Activated B cell treated with CpG ODN at 0.5 μM for 24 hours (primary cell): ENCODE measurements at regions not wholly inside any gene's neighbourhood (a gene's known extent, or its start where the extent isn't known, plus 50 kb on each side); places are given as distances from the start of the nearest gene placed in this dataset.

Source experiments
- ATAC-seq: fragments of 200-7000 bp; cut with Tn5 transposase; one replicate; pipeline ENCODE4 v1.10.0; 2021; ENCODE audit warnings: low read depth, mild to moderate bottlenecking, moderate library complexity
- CTCF ChIA-PET: fragments of 350-600 bp; sonication (Branson Sonifier 250); formaldehyde crosslinking; loops from one replicate; lab custom pipeline; 2021; ENCODE audit warnings: antibody characterized with exemption; lab: Charles Lee
- POLR2A ChIA-PET: fragments of 350-600 bp; sonication (Branson Sonifier 250); formaldehyde crosslinking; loops from one replicate; lab custom pipeline; 2021; ENCODE audit warnings: antibody characterized with exemption; lab: Charles Lee
- DNase-seq: peaks from one replicate; pipeline ENCODE4 v3.0.0; 2022
- H3K27ac Mint-ChIP-seq: one replicate; pipeline ENCODE4 v1.8.0; 2020; ENCODE audit warnings: mixed read lengths
- H3K27me3 Mint-ChIP-seq: one replicate; pipeline ENCODE4 v1.8.0; 2021; ENCODE audit warnings: mixed read lengths
- H3K36me3 Mint-ChIP-seq: one replicate; pipeline ENCODE4 v1.8.0; 2021; ENCODE audit warnings: low read depth, mixed read lengths
- H3K4me1 Mint-ChIP-seq: one replicate; pipeline ENCODE4 v1.8.0; 2021; ENCODE audit warnings: mixed read lengths
- H3K4me3 Mint-ChIP-seq: one replicate; pipeline ENCODE4 v1.8.0; 2020; ENCODE audit warnings: mild to moderate bottlenecking, mixed read lengths
- H3K9me3 Mint-ChIP-seq: one replicate; pipeline ENCODE4 v1.8.0; 2020; ENCODE audit warnings: mixed read lengths
- intact Hi-C: fragments of 100-400 bp; cut with micrococcal nuclease; formaldehyde crosslinking; loops from one replicate; pipeline ENCODE4 v1.15.1; 2024
- TF ChIP-seq, protein P1 (sequence below): fragments of 200-600 bp; IDR thresholded peaks from one replicate; pipeline ENCODE4 v1.8.0; 2022; ENCODE audit warnings: antibody characterized with exemption, mild to moderate bottlenecking

DNA sequence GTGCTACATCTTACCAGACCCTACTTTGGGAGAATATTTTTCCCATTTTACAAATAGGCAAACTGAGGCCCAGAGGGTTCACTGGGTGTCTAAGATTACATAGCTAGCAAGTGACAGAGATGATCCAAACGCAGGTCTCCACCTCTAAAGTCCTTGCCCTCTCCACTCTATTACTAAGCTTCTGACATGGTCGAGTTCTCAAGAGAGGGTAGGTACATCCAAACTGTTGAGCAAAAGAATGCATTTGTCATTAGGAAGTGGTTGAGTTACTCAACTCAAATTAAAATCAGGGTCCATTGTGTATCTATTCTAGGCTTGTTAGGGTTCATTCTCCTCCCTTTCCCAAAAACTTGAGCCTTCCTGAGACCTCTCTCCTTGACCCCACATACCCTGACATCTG lies 680.6 kb upstream of the FANCL start:
- Mint-ChIP-seq H3K9me3 (no peaks in the 10 kb centered on the region), H3K27me3 (peaks cover 4% of the 10 kb centered on the region), H3K4me1 (no peaks in the 10 kb centered on the region), H3K36me3 (no peaks in the 10 kb centered on the region), H3K4me3 (no peak overlapping the region), H3K27ac (no peak overlapping the region)
- POLR2A ChIA-PET: no interaction called here
- TF ChIP-seq, protein P1, sequence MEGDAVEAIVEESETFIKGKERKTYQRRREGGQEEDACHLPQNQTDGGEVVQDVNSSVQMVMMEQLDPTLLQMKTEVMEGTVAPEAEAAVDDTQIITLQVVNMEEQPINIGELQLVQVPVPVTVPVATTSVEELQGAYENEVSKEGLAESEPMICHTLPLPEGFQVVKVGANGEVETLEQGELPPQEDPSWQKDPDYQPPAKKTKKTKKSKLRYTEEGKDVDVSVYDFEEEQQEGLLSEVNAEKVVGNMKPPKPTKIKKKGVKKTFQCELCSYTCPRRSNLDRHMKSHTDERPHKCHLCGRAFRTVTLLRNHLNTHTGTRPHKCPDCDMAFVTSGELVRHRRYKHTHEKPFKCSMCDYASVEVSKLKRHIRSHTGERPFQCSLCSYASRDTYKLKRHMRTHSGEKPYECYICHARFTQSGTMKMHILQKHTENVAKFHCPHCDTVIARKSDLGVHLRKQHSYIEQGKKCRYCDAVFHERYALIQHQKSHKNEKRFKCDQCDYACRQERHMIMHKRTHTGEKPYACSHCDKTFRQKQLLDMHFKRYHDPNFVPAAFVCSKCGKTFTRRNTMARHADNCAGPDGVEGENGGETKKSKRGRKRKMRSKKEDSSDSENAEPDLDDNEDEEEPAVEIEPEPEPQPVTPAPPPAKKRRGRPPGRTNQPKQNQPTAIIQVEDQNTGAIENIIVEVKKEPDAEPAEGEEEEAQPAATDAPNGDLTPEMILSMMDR: no peak
- ATAC-seq (no peak), DNase-seq (no peak)
- CTCF ChIA-PET: no interaction called here
- intact Hi-C loops: no loop called here

- DNase-seq (no peak), ATAC-seq (no peak)
- CTCF ChIA-PET: no interaction called here
- Mint-ChIP-seq H3K4me1 (no peaks in the 10 kb centered on the region), H3K9me3 (no peaks in the 10 kb centered on the region), H3K27me3 (peaks cover 4% of the 10 kb centered on the region), H3K27ac (no peak overlapping the region), H3K4me3 (no peak overlapping the region), H3K36me3 (no peaks in the 10 kb centered on the region)
- intact Hi-C loops: no loop called here
- TF ChIP-seq, protein P1: no peak
- POLR2A ChIA-PET: no interaction called here
Measured at GRCh38 chr2:58920001-58920400, 678.9 kb upstream of the FANCL start.

GRCh38 chr2:58919316-58919715 lies 678.2 kb upstream of the FANCL start:
- no peak overlapping the region for H3K4me3 Mint-ChIP-seq
- H3K9me3 Mint-ChIP-seq: no peaks in the 10 kb centered on the region
- intact Hi-C loops: no loop called here
- H3K27me3 Mint-ChIP-seq: peaks cover 4% of the 10 kb centered on the region
- DNase-seq (no peak), ATAC-seq (no peak)
- no peaks in the 10 kb centered on the region for H3K4me1 Mint-ChIP-seq
- ChIA-PET CTCF (no interaction called here), POLR2A (no interaction called here)
- no peak overlapping the region for H3K27ac Mint-ChIP-seq
- TF ChIP-seq, protein P1: no peak
- H3K36me3 Mint-ChIP-seq: no peaks in the 10 kb centered on the region

DNA sequence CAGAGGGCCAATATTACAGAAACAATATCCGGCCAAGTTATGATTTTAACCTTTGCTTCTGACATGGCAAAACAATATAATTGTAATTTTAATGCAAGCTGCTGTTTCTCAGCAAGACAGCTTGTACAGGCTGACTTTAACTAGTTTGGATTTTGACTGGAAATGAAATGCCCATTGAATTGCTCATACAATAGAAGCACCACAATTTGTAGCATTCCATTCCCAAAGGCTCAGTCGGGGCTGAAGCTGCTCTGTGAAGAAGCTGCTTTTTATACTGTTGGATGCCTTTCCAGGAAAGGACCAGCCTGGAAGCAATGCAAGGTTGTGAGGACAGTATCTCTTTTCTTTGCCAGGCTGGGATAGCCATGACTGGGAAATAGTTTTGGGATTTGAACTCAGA lies 677.0 kb upstream of the FANCL start:
- Mint-ChIP-seq H3K4me1 (no peaks in the 10 kb centered on the region), H3K9me3 (no peaks in the 10 kb centered on the region), H3K36me3 (no peaks in the 10 kb centered on the region), H3K4me3 (no peak overlapping the region), H3K27ac (no peak overlapping the region), H3K27me3 (peaks cover 4% of the 10 kb centered on the region)
- POLR2A ChIA-PET: no interaction called here
- no peak for DNase-seq
- intact Hi-C loops: no loop called here
- CTCF ChIA-PET: no interaction called here
- no peak for ATAC-seq
- TF ChIP-seq, protein P1: no peak

GRCh38 chr2:58917596-58917995 lies 676.5 kb upstream of the FANCL start:
- no peaks in the 10 kb centered on the region for H3K36me3 Mint-ChIP-seq
- no peaks in the 10 kb centered on the region for H3K4me1 Mint-ChIP-seq
- POLR2A ChIA-PET: no interaction called here
- ATAC-seq (no peak), DNase-seq (no peak)
- no peak overlapping the region for H3K4me3 Mint-ChIP-seq
- CTCF ChIA-PET: no interaction called here
- intact Hi-C loops: no loop called here
- peaks cover 4% of the 10 kb centered on the region for H3K27me3 Mint-ChIP-seq
- no peaks in the 10 kb centered on the region for H3K9me3 Mint-ChIP-seq
- TF ChIP-seq, protein P1: no peak
- H3K27ac Mint-ChIP-seq: no peak overlapping the region
